DMS114 treated with DMSO at 0.1 percent for 48 hours (cell line): ENCODE measurements at regions not wholly inside any gene's neighbourhood (a gene's known extent, or its start where the extent isn't known, plus 50 kb on each side); places are given as distances from the start of the nearest gene placed in this dataset.

Experiments
- DNase-seq: peaks from one replicate; lab custom pipeline; 2025; ENCODE audit not compliant: unreplicated experiment; lab: John Stamatoyannopoulos, UW

DNA sequence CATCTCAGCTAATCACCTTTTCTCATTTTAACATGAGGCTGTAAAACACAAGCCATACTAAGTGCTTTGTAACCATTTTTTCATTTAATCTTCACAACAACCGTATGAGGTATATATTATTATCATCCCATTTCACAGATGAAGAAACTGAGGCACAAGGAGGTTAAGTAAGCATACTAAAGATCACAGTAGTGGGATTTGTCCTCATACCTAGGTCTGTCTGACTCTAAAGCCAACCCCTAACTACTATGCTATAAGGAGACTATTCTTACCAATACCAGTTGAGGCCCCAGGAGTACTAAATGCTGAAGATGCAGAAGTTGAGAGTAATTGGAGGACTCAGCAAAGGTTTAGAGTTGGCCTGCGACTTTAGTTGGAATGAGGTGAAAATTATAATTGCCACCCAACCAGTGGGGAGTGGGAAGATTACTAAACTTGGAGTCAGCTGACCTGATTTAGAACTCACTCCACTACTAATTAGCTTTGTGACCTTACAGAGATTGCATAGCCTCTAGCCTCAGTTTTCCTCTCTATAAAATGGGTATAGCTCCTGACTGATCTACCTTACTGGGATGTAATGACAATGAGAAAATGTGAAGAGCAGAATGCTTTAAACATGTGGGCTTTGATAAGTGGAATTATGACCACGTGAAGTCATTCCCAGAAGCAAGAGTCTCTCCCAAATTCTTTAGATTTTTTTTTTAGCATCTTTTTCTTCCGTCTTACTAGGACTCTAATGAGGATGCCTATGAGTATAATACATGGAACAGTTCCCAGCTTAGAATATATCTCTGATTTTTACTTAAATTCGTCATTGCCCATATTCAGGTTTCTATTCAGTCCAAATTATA is 85.8 kb upstream of the IPO9 start:
- no peak for DNase-seq

DNA sequence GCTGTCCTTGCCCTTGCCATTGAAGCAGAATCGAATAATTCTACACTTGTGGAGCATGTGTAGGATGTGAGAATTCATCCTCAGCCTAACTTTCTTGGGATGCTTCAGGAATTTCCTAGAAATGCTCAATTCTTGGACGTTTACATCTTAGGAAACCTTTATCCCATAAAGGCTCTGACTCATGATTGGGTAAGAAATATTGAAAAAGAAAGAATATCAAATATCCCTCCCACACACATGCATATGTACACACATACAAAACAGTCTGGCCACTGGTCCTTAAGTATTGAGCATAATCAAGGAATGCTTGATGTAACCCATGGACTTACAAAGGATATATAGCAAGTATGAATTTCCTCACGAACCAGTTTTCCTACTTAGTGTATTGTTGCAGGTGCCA is 83.9 kb upstream of the IPO9 start:
- DNase-seq = no peak

DNA sequence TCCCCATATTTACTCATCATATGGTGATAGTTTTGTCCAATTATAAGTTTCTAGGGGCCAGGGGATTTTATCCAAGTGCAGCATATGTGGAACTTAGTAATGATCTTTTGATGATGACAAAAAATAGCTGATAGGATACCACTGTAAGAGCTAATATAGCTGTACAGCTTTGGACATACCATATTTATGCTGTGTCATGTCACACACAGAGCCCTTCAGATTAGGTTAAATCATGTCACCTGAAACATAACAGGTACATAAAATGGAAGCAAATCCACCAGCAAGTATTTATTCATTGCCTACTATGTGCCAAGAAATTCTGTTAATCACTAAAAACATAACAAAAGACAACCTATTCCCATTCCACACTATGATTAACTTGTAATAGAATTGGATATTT is 82.8 kb upstream of the IPO9 start:
- DNase-seq = no peak

DNA sequence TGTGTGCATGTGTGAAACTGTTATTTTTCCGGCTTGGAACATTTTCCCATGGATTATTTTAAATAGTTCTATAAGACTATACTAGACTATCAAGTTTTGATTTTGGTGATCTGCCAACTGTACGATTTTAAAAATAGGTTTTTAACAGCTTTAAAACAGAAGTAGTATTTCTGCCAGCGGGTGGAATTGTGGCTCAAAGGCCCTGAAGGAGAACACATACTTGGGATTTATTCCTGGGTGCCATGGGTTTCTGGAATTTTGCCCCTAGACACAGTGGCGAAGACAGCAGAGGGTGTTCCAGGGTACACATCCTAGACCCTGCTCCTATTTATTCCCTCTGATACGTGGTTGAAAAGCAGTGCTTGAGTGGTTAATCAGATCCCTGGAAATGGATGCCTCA is 81.7 kb upstream of the IPO9 start:
- DNase-seq = no peak

DNA sequence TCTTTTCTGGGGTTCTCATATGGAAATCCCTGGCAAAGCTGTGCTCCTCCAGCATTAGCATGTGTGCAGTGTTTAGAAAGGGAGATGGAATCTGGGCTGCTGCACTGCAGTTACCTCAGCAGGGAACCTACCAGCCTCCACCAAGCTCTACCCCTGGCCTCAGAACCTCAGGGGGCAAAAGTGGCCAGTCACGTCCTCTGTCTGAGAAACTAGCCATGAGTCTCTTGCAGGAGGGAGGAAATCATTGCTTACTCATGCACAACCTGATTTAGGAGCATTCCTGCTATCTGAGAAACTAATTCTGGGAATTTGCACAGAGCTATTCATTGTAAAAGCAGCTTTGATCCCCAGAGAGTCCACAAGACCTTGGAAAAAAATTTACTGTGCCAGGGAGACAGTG is 80.6 kb upstream of the IPO9 start:
- no peak for DNase-seq

DNA sequence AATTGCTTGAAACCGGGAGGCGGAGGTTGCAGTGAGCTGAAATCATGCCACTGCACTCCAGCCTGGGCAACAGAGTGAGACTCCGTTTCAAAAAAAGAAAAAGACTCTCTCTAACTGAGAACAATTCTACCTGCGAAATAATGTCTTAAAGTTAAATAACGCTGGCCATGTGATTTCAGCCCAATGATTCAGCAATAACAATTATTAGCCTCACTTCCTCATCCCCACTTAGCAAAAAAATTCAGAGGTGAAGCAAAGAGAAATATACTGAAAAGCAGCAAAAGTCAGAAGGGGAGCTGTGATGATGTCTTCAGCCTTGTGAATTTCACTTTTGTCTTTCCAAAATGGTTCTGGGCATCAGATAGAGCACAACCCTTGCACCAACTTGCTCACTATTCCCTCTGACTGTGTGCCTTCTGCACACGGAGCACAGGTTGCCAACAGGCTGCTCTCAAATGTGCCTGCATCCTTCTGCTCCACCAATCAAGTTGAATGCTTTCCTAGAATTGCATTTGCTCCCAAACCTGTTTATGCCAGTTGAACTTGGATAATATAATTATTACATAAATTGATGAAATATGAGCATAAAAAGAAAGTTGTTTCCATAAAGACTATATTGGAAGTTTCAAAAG is 79.8 kb upstream of the IPO9 start:
- no peak for DNase-seq

DNA sequence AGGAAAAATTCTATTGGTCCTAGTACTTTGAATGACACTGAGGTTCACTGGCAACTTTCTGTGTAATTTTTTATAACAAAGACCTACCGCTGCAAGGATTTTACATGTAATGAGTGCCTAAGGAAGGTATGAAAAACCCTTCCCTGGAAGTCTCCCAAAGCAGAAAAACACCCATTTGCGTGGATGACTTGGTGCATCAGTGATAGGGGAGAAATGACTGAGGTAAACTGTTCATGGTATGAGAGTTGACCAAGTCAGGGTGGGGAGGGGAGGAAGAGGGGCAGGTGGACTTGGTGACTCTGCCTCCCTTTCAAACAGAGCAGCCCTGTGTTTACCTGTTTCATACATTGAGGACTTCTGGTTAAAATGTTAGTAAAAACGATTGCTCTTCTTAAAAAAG is 78.8 kb upstream of the IPO9 start:
- no peak for DNase-seq

DNA sequence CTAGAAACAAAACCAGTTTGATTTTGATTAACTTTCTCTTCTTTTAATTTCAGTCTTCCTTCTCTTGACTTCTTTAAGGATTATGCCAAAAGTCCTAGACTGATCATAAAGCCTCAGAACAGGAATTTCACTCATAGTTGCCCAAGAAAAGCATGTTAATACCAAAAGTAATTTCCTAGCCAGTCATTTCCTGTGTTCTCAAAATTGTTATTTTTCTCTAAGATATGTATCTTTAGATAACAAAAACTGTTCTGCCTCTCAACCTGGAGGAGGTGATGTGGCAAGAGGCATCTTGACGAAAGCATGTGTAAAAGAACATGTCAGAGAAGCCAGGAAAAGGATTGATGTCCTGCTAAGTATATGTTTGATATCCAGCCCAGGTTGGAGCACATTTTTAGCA is 78.0 kb upstream of the IPO9 start:
- no peak for DNase-seq

DNA sequence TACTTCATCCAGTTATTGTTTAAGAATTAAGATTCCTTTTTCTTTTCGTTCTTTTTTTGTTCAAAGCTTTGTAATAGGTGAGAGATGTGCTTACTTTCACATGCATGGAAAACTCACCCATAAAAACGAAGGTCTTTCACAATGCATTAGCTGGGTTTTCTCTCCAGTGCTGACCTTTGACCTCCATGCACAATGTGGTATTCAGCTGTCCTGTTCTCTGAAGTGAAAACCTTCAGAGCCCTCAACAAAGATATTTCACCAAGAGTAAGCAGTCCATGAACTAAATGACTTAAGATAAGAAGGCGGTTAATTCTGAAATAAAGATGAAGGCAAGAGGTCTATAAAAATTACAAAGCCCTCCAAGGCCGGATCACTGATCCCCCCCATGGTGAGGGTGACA is 77.1 kb upstream of the IPO9 start:
- no peak for DNase-seq

DNA sequence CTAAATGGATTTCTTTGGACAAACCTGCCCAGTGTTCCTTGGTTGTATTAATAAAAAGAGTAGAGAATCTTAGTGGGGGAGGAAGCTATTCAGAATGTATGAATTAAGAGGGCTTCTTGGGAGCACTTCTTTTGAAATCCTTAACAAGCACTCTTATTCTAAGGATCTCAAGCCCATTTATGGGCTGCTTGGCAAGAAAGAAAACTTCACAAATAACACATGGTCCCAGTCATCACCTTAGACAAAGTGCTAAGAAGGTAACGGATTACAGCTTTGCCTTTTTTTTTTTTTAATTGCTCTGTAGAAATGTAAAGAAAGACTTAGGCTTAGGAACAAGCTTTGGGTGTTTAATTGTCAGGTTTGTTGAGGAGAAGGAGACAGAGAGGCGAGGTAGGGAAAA is 76.6 kb upstream of the IPO9 start:
- DNase-seq = no peak

DNA sequence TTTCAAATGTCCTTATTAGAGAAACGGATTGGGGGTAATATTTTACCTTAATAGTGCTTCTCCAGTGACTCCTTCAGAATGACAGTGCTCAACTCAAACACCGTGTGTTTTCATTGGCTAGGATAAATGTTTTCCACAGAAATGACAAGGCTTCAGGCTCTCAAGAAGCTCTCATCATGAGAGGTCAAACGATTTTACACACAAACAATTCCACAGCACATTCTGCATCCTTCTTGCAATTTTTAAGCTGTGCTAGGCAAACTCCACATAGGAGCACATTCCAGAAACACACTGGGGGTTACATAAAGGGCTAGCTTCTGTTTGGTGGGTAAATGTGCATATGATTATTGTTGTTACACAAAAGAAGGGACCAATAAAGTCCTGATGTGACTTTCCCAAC is 75.5 kb upstream of the IPO9 start:
- DNase-seq = no peak

DNA sequence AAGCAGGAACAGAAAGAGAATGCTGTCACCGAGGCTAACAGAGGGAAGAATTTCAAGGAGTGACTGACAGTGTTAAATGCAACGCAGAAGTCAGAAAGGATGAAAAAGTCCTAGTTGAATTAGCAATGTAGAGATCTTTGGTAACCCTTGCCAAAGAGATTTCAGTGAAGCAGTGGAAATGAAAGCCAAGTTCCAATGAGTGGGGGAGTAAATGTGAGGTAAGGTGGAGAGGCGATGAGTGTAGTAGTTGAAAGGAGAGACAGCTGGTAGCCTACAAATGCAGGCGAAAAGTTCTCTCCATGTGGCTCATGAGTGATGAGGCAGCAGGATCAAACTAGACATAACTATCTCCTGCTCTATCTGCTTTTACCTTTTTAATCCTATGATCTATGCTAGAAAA is 74.6 kb upstream of the IPO9 start:
- no peak for DNase-seq

DNA sequence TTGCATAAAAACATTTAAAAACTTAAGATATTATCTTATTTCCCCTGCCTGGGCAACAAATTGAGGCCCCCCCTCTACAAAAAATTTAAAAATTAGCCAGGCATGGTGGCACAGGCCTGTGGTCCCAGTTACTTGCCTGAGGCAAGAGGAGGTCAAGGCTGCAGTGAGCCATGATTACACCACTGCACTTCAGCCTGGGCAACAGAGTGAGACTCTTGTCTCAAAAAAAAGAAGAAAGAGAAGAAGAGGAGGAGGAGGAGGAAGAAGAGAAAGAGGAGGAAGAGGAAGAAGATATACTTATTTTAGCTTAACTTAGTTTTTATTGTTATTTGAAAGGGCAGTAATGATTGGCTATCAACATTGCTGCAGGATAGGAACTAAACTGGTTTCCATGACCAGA is 73.8 kb upstream of the IPO9 start:
- no peak for DNase-seq

DNA sequence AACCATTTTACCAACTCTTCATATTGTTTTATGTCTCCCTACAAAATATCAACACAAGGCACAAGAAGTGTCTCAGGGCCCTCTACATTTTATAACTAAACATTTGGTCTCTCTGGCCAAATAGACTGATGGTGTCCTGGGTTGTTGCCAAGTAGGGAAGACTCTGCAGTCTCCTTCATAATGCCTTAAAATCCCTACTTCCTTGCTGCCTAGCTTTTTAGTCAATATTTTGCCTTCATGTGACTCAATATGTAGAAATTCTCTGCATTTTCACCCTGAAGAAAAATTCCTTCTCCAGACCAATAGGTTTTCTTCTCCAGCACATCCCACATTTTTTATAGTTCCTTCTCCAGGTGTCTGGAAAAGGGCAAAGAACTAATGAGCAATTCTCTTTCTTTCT is 72.6 kb upstream of the IPO9 start:
- no peak for DNase-seq

DNA sequence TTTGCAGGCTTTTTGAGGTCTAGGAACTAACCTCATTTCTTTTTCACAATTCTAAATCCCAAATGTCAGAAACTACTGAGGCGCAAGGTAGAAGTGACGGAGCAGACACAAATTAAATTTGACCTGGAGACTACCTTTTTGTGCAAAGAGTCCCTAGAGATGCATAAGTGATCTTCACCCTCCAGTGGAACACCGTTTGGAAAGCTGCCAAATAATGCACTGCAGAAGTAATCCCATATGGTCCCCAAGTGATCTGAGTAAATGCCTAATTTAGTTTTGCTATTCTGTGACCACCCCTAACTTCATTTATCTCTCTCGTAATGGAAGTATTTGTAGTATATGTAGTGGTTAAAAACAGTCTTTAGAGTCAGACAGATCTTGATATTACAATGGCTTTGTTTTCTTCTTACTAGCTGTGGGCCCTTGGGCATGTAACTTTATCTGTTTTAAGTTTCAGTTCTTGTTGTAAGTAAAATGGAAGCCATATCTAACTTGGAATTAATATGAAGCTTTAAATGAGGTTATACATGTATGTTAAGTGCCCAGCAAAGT is 70.4 kb upstream of the IPO9 start:
- no peak for DNase-seq

DNA sequence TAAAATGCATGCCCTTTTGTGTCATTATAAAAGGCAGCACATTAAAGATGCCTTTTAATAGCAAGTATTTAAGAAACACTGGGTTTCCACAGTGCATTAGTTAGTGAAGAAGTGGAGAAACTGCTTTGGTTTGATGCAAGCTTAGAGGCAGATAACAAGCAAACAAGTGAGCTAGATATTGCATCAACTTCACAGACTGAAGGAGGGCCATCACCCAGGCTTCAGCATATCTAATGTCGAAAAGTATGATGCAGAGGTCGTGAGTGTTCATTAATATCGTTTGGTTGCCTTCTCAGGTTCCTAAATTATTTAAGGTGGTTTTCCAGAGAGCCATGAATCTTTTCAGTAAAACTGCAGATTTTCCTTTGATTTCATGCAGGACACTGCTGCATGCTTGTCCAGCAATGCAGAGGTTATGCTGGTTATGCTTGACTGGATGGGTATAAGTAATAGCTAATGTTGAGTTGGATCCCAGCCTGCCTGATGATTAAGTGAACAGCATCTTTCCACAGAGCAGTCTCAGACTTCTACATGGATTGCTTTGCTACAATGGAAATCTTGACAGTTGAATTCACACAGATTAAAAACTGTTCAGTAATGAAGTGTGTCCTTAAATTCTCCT is 69.7 kb upstream of the IPO9 start:
- no peak for DNase-seq

DNA sequence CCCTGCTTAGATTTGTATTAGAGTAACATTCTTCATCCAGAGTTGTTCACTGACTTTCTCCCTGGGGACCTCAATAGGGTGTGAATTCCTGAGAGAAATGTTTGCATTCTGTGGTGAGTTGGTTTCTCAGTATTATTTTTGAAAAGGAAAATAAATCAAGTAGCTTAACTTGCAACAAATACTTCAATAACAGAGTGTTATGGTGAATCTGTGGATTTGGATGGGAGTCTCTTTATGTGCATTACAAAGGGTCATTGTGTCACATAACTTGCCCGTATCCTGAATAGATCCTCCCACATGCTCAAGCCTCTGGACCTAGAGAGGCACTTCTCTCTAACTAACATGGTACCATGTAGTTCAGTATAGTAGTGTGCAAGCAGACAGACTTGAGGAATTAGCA is 68.4 kb upstream of the IPO9 start:
- no peak for DNase-seq

DNA sequence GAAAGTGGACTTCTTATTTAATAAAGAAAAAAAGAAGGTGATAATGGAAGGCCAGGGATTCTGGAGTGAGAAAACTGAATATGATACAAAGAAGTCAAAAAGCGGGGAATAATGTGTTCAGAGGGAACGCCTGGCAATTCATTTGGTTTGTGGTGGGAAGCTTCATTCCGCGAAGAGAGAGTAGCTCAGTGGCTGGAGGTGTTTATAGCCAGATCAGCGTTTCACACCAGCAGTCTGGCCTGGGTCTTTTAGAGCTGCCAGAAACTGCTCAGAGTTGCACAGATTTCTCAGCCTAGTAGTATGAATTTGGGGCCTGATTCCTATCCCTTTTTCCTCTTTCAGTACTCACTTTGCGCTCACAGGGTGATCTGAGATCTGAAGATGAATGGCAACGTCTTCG is 67.8 kb upstream of the IPO9 start:
- no peak for DNase-seq

DNA sequence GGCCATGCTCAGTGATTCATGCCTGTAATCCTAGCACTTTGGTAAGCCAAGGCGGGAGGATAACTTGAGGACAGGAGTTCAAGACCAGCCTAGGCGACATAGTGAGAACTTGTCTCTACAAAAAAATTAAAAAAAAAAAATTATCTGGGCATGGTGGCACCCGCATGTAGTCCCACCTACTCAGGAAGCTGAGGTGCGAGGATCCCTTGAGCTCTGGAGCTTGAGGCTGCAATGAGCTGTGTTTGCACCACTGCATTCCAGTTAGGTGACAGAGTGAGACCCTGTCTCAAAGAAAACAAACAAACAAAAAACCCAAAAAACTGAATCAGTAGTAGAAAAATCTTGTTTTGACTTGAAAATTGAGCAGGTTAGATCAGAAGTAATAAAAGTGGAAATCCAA is 67.1 kb upstream of the IPO9 start:
- no peak for DNase-seq

DNA sequence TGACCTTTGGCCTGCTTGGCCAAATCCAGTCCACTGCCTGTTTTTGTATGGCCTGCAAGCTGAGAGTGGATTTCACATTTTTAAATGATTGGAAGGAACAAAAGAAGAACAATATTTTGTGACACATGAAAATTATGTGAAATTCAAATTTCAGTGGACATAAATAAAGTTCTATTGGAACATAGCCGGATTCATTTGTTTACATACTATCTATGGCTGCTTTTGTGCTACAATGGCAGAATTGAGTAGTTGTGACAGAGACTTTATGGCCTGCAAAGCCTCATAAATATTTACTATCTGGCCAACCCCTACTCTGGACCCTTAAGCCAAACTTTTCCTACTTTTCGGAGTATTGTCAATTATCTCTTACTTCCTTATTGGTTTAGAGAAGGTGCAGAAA is 66.6 kb upstream of the IPO9 start:
- no peak for DNase-seq

DNA sequence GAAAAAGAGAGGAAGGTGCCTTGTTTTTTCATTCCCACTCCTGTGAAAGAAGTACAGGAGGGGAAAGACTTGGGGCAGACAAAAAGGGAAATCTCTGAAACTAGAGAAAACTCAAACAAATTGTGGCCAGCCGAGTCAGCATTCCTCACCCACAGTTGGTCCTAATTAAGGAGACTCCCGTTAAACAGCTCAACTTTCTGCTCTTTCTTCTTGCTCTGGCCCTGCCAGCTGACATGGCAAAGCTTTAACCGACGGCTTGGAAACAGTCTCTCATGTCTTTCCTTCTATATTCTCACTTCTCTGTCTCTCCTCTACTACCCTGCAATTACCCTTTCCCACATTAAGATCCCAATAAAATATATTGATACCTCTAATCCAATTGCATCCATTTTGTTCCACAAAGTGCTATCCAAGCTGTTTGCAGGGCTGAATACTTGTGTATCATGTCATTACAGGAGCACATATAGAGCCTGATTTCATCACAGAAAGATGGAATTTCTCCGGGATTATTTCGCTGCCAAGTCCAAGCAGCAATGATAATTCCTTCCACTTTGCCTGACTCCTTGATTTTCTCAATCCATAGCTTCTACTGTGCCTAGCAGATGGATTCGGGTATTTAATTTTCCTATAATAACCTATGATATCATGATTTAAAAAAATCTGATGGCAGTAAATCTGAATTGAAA is 65.4 kb upstream of the IPO9 start:
- no peak for DNase-seq

DNA sequence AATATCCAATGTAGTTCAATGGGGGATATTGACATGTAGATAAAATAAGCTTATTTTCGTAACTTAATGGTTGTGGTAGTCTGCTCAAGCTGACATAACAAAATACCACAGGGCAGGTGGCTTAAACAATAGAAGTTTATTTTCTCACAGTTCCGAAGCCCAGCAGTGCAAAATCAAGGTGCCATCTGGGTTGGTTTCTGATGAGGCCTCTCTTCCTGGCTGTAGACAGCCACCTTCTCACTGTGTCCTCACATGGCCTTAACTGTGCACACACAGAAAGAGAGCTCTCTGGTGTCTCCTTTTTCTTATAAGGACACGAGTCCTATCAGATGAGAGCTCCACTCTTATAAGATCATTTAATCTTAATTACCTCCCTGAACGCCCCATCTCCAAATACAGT is 64.8 kb upstream of the IPO9 start:
- DNase-seq = no peak
